Activated CD8-positive, alpha-beta T cell treated with anti-CD3 and anti-CD28 coated beads for 36 hours (primary cell): ENCODE measurements at regions not wholly inside any gene's neighbourhood (a gene's known extent, or its start where the extent isn't known, plus 50 kb on each side); places are given as distances from the start of the nearest gene placed in this dataset.

Experiments used
- ATAC-seq: fragments of 200-7000 bp; cut with Tn5 transposase; one replicate; pipeline ENCODE4 v1.10.0; 2021; ENCODE audit warnings: mild to moderate bottlenecking, moderate library complexity
- CTCF ChIA-PET: fragments of 350-600 bp; sonication (Branson Sonifier 250); formaldehyde crosslinking; loops from one replicate; lab custom pipeline; 2021; ENCODE audit warnings: antibody characterized with exemption; lab: Charles Lee
- POLR2A ChIA-PET: fragments of 350-600 bp; sonication (Branson Sonifier 250); formaldehyde crosslinking; loops from one replicate; lab custom pipeline; 2021; ENCODE audit warnings: antibody characterized with exemption; lab: Charles Lee
- DNase-seq: peaks from one replicate; pipeline ENCODE4 v3.0.0-alpha.2; 2020
- H3K27ac Mint-ChIP-seq: one replicate; pipeline ENCODE4 v1.8.0; 2021; ENCODE audit warnings: mild to moderate bottlenecking, mixed read lengths
- H3K27me3 Mint-ChIP-seq: one replicate; pipeline ENCODE4 v1.8.0; 2021; ENCODE audit warnings: mixed read lengths
- H3K36me3 Mint-ChIP-seq: one replicate; pipeline ENCODE4 v1.8.0; 2021; ENCODE audit warnings: low read depth, mixed read lengths
- H3K4me1 Mint-ChIP-seq: one replicate; pipeline ENCODE4 v1.8.0; 2021; ENCODE audit warnings: low read depth, mixed read lengths
- H3K4me3 Mint-ChIP-seq: one replicate; pipeline ENCODE4 v1.8.0; 2021; ENCODE audit warnings: mild to moderate bottlenecking, moderate library complexity, mixed read lengths
- H3K9me3 Mint-ChIP-seq: one replicate; pipeline ENCODE4 v1.8.0; 2021; ENCODE audit warnings: mixed read lengths
- intact Hi-C: fragments of 100-400 bp; cut with micrococcal nuclease; formaldehyde crosslinking; loops from one replicate; pipeline ENCODE4 v1.10.0; 2022
- TF ChIP-seq, protein P1 (sequence below): fragments of 200-600 bp; IDR thresholded peaks from one replicate; pipeline ENCODE4 v1.8.0; 2022; ENCODE audit warnings: antibody characterized with exemption, mild to moderate bottlenecking

DNA sequence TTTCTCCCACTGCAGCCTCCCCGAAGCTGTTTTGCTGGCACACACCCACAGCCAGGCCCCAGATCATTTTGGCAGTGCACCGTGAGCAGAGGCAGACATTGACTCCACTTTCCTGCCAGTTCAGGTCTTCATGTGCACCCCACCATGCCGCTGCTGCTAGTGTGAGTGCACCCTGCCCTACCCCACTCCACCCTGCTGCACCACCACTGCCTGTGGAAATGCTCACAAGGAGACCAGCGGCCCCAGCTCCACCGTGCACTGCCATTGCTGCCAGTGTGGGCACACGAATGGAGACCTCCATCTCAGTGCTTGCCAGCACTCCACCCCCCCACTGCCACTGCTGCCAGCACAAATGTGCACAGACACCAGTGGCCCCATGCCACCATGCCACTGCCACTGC, 277.6 kb upstream of the ZC4H2 start:
- H3K27ac Mint-ChIP-seq, result no peak overlapping the region
- DNase-seq, result no peak
- ChIA-PET CTCF (no interaction called here), POLR2A (no interaction called here)
- TF ChIP-seq, protein P1, sequence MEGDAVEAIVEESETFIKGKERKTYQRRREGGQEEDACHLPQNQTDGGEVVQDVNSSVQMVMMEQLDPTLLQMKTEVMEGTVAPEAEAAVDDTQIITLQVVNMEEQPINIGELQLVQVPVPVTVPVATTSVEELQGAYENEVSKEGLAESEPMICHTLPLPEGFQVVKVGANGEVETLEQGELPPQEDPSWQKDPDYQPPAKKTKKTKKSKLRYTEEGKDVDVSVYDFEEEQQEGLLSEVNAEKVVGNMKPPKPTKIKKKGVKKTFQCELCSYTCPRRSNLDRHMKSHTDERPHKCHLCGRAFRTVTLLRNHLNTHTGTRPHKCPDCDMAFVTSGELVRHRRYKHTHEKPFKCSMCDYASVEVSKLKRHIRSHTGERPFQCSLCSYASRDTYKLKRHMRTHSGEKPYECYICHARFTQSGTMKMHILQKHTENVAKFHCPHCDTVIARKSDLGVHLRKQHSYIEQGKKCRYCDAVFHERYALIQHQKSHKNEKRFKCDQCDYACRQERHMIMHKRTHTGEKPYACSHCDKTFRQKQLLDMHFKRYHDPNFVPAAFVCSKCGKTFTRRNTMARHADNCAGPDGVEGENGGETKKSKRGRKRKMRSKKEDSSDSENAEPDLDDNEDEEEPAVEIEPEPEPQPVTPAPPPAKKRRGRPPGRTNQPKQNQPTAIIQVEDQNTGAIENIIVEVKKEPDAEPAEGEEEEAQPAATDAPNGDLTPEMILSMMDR, result no peak
- no peaks in the 10 kb centered on the region for H3K4me1 Mint-ChIP-seq
- no peak overlapping the region for H3K4me3 Mint-ChIP-seq
- no peaks in the 10 kb centered on the region for H3K27me3 Mint-ChIP-seq
- H3K9me3 Mint-ChIP-seq, result peaks cover 23% of the 10 kb centered on the region
- H3K36me3 Mint-ChIP-seq, result peaks cover 4% of the 10 kb centered on the region
- no peak for ATAC-seq
- intact Hi-C loops, result no loop called here

DNA sequence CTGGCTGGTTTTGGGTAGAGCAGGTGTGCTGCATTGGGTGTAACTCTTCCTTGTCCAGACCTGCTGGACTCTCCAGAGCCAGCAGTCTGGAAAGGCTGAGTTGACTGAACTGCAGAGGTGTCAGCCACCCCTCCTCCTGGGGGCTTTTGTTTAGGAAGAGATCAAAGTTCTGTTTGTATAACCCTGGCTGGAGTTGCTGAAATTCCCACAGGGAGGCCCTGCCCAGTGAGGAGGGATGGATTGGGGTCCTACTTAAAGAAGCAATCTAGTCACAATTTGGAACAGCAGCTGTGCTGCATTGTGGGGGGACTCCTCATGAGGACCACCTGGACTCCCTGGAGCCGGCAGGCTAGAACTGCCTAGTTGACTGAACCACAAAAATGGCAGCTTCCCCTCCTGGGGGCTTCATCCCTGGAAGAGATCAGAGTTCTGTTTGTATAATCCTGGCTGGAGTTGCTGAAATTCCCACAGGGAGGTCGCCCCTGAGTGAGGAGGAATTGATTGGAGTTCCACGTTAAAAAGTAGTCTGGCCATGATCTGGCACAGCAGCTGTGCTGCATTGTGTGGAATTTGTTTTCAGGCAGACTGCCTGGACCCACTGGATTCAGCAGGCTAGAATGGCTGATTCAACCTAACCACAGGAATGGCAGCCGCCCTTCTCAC, 264.9 kb upstream of the ZC4H2 start:
- H3K4me1 Mint-ChIP-seq, result no peaks in the 10 kb centered on the region
- ChIA-PET POLR2A (no interaction called here), CTCF (no interaction called here)
- H3K27ac Mint-ChIP-seq, result no peak overlapping the region
- peaks cover 5% of the 10 kb centered on the region for H3K36me3 Mint-ChIP-seq
- H3K4me3 Mint-ChIP-seq, result no peak overlapping the region
- intact Hi-C loops, result no loop called here
- no peaks in the 10 kb centered on the region for H3K27me3 Mint-ChIP-seq
- ATAC-seq, result no peak
- TF ChIP-seq, protein P1, result no peak
- no peak for DNase-seq
- H3K9me3 Mint-ChIP-seq, result peaks cover 33% of the 10 kb centered on the region

DNA sequence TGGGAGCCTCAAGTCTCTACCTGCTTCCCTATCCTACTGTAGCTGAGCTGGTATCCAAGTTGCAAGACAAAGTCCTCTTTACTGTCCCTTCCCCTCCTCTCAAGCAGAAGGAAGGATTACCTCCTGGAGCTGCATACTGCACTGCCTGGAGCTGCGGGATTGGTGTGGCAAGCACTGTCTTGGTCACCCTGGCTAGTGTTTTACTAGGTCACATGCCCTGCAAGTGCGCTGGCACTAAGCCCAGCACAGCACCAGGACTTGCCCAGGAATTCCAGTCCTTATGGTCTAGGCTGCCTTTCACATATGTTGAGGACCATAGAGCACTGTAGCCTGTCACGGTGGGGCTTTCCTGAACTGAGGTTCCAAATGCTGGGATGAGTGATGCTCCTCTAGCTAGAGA, 227.3 kb upstream of the ZC4H2 start:
- H3K9me3 Mint-ChIP-seq, result no peaks in the 10 kb centered on the region
- no peak for ATAC-seq
- H3K27me3 Mint-ChIP-seq, result no peaks in the 10 kb centered on the region
- peaks cover 11% of the 10 kb centered on the region for H3K36me3 Mint-ChIP-seq
- intact Hi-C loops, result no loop called here
- no peak overlapping the region for H3K27ac Mint-ChIP-seq
- CTCF ChIA-PET, result no interaction called here
- DNase-seq, result no peak
- H3K4me1 Mint-ChIP-seq, result no peaks in the 10 kb centered on the region
- POLR2A ChIA-PET, result no interaction called here
- no peak overlapping the region for H3K4me3 Mint-ChIP-seq
- TF ChIP-seq, protein P1, result no peak

DNA sequence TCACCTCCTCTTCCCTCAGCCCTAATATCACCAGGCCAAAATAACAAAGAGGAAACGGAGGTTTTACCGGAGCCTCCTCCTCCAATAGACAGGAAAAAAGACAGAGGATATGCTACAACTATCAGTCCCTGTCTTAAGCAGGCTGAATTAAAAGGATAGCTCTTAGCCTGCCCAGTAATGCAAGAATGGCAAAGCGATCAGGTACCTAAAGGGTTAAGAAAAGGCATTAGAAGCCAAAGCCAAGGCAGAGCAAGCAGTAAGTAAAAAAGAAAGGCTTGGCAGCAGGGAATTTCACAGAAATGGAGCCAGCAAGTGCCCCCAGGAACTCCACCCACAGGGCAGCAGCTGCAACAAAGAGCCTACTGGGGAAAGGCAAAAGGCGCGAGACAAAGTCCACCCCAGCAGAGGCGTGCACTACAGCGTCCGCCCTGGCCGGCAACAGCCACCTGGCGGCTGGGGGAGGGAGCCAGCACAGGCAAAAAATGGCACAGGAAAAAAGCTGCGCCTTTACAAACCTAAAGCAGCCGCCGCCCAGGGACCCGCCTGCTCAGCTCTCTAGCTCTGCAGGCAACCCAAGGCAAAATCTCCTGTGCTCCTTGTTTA, 220.6 kb upstream of the ZC4H2 start:
- H3K4me1 Mint-ChIP-seq, result peaks cover 2% of the 10 kb centered on the region
- CTCF ChIA-PET, result no interaction called here
- intact Hi-C loops, result no loop called here
- ATAC-seq (no peak), DNase-seq (peak; percentile 4)
- H3K4me3 Mint-ChIP-seq, result no peak overlapping the region
- peaks cover 5% of the 10 kb centered on the region for H3K9me3 Mint-ChIP-seq
- POLR2A ChIA-PET, result no interaction called here
- H3K27ac Mint-ChIP-seq, result no peak overlapping the region
- H3K36me3 Mint-ChIP-seq, result peaks cover 10% of the 10 kb centered on the region
- no peaks in the 10 kb centered on the region for H3K27me3 Mint-ChIP-seq
- TF ChIP-seq, protein P1, result no peak

DNA sequence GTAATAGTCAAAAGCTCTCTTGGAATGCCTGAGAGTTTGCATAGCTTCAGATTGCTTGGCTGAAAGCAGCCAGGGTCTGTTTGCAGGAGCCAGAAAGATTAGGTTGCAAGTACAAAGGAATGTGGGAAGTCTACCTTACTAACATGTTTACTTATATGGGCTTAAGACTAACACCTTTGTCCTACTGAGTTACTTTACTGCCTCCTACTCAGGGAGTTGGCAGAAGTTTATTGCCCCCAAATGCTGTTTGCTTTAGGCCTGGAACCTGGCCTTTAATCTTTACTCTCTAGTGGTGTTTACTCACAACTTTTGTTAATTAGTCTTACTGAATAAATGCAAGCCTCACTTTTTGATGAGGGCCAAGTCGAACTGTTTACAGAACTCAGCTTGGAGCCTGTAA, 219.4 kb upstream of the ZC4H2 start:
- no peaks in the 10 kb centered on the region for H3K27me3 Mint-ChIP-seq

More for the DNA sequence above, 219.4 kb upstream of the ZC4H2 start:
- TF ChIP-seq, protein P1, result no peak
- ChIA-PET CTCF (no interaction called here), POLR2A (no interaction called here)
- H3K27ac Mint-ChIP-seq, result no peak overlapping the region
- peaks cover 2% of the 10 kb centered on the region for H3K4me1 Mint-ChIP-seq
- intact Hi-C loops, result no loop called here
- DNase-seq (no peak), ATAC-seq (no peak)
- H3K4me3 Mint-ChIP-seq, result no peak overlapping the region
- peaks cover 4% of the 10 kb centered on the region for H3K36me3 Mint-ChIP-seq
- H3K9me3 Mint-ChIP-seq, result peaks cover 5% of the 10 kb centered on the region
